ENCODE measurements at regions not wholly inside any gene's neighbourhood (a gene's known extent, or its start where the extent isn't known, plus 50 kb on each side); places are given as distances from the start of the nearest gene placed in this dataset.

DNA sequence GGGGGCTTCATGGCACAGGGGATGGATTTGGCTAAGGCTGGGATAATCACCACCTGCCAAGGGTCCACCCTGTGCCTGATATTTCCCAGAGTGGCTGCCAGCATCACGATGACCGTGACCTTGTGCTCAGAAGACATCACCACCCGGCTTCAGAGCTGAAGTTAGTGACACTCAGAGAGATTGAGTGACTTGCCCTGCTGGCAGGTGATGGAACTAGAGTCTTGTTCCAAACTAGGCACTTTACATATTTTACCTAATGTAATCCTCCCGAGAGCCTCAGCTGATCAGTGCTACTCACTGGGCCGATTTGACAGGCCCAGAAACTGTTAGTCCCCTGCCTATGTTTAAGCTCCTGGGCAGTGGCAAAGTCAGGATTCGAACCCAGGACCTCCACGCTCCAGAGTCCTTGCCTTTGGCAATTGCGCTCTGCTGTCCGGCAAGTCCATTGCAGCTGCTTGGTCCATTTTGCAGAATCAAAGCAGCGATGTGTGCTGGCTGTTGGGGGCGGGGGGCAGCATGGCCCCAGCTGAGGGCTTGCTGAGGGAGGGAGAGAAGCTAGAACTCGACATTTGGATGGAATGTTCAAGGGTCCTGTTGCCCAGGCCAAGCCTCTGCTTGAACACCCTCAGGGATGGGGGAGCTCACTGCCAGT is 74.8 kb upstream of the GATA2 start:
- H3K4me3 ChIP-seq = no peak overlapping the region
- Mint-ChIP-seq H3K27ac (peak overlapping the region; percentile 85), H3K9me3 (no peaks in the 10 kb centered on the region), H3K4me1 (peaks cover 12% of the 10 kb centered on the region), H3K36me3 (ENCODE audit: low read depth) (no peaks in the 10 kb centered on the region), H3K27me3 (ENCODE audit: insufficient read depth, low read depth, poor library complexity) (peaks cover 7% of the 10 kb centered on the region), H3K4me3 (no peak overlapping the region)
- no peaks in the 10 kb centered on the region for H4K20me1 ChIP-seq (replicated peaks; ENCODE audit: insufficient read depth)
- TF ChIP-seq CREB1 (CRISPR knock-in tag; IDR thresholded peaks at IDR 0.05; ENCODE audit: low read depth) (no peak), EZH2phosphoT487 (IDR thresholded peaks at IDR 0.05; ENCODE audit: unreplicated experiment) (no peak), POLR2AphosphoS5 (IDR thresholded peaks at IDR 0.05; ENCODE audit: low read depth) (no peak), NANOG (IDR thresholded peaks at IDR 0.05; ENCODE audit: borderline replicate concordance) (no peak), EZH2 (IDR thresholded peaks at IDR 0.05; ENCODE audit: low read depth, unreplicated experiment) (no peak)
- TF ChIP-seq, protein P1, sequence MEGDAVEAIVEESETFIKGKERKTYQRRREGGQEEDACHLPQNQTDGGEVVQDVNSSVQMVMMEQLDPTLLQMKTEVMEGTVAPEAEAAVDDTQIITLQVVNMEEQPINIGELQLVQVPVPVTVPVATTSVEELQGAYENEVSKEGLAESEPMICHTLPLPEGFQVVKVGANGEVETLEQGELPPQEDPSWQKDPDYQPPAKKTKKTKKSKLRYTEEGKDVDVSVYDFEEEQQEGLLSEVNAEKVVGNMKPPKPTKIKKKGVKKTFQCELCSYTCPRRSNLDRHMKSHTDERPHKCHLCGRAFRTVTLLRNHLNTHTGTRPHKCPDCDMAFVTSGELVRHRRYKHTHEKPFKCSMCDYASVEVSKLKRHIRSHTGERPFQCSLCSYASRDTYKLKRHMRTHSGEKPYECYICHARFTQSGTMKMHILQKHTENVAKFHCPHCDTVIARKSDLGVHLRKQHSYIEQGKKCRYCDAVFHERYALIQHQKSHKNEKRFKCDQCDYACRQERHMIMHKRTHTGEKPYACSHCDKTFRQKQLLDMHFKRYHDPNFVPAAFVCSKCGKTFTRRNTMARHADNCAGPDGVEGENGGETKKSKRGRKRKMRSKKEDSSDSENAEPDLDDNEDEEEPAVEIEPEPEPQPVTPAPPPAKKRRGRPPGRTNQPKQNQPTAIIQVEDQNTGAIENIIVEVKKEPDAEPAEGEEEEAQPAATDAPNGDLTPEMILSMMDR (conservative IDR thresholded peaks at IDR 0.05; ENCODE audit: low read depth in 2 of 2) = peak in 1 of 2 experiments; percentile 32; a peak in 2 of 4 replicates
- peak overlapping the region; percentile 42; the same call in 1 of the 2 replicates for H3K27ac ChIP-seq (ENCODE audit: low read depth)
- H3K4me1 ChIP-seq (ENCODE audit: insufficient read depth) = peaks cover 21% of the 10 kb centered on the region; the same call in 1 of the 2 replicates
- peak; percentile 56 for DNase-seq (ENCODE audit: low spot score)
- ATAC-seq = peak; percentile 30
- no peaks in the 10 kb centered on the region for H3K36me3 ChIP-seq (ENCODE audit: insufficient read depth)
- no peaks in the 10 kb centered on the region for H3K9me2 ChIP-seq (ENCODE audit: insufficient read depth)
- no peaks in the 10 kb centered on the region for H3K27me3 ChIP-seq (ENCODE audit: insufficient read depth)
- no peak overlapping the region; the same call in 1 of the 2 replicates for H2AFZ ChIP-seq
- no peaks in the 10 kb centered on the region for H3K79me2 ChIP-seq (replicated peaks; ENCODE audit: insufficient read depth)
- H3F3A ChIP-seq (replicated peaks; ENCODE audit: low read depth) = peaks cover 4% of the 10 kb centered on the region; the same call in 1 of the 2 replicates
- peak overlapping the region; percentile 24 for H3K4me2 ChIP-seq

GRCh38 chr3:128567141-128567540 is 74.1 kb upstream of the GATA2 start:
- Histone ChIP-seq H3K27ac (ENCODE audit: low read depth) (no peak overlapping the region), H3K4me3 (no peak overlapping the region), H3F3A (replicated peaks; ENCODE audit: low read depth) (peaks cover 4% of the 10 kb centered on the region; the same call in 1 of the 2 replicates), H3K4me2 (no peak overlapping the region), H3K36me3 (ENCODE audit: insufficient read depth) (no peaks in the 10 kb centered on the region), H2AFZ (peak overlapping the region; percentile 67; the same call in 1 of the 2 replicates), H3K9me2 (ENCODE audit: insufficient read depth) (no peaks in the 10 kb centered on the region), H3K27me3 (ENCODE audit: insufficient read depth) (no peaks in the 10 kb centered on the region), H3K79me2 (replicated peaks; ENCODE audit: insufficient read depth) (no peaks in the 10 kb centered on the region), H3K4me1 (ENCODE audit: insufficient read depth) (peaks cover 21% of the 10 kb centered on the region; the same call in 1 of the 2 replicates), H4K20me1 (replicated peaks; ENCODE audit: insufficient read depth) (no peaks in the 10 kb centered on the region)
- H3K4me1 Mint-ChIP-seq = peaks cover 12% of the 10 kb centered on the region
- DNase-seq (ENCODE audit: low spot score) = no peak
- H3K36me3 Mint-ChIP-seq (ENCODE audit: low read depth) = no peaks in the 10 kb centered on the region
- no peaks in the 10 kb centered on the region for H3K9me3 Mint-ChIP-seq
- peaks cover 7% of the 10 kb centered on the region for H3K27me3 Mint-ChIP-seq (ENCODE audit: insufficient read depth, low read depth, poor library complexity)
- H3K27ac Mint-ChIP-seq = no peak overlapping the region
- H3K4me3 Mint-ChIP-seq = no peak overlapping the region
- no peak for ATAC-seq
- TF ChIP-seq, protein P1 (conservative IDR thresholded peaks at IDR 0.05; ENCODE audit: low read depth in 2 of 2) = no peak
- no peak for TF ChIP-seq STAT1 (IDR thresholded peaks at IDR 0.05; ENCODE audit: unreplicated experiment)
- no peak for TF ChIP-seq ZNF331 (CRISPR knock-in tag; IDR thresholded peaks at IDR 0.05; ENCODE audit: low read depth)
- no peak for TF ChIP-seq ETS1 (IDR thresholded peaks at IDR 0.05)
- TF ChIP-seq EZH2phosphoT487 (IDR thresholded peaks at IDR 0.05; ENCODE audit: unreplicated experiment) = no peak
- no peak for TF ChIP-seq CREB1 (CRISPR knock-in tag; IDR thresholded peaks at IDR 0.05; ENCODE audit: low read depth)
- TF ChIP-seq EZH2 (IDR thresholded peaks at IDR 0.05; ENCODE audit: low read depth, unreplicated experiment) = no peak
- no peak for TF ChIP-seq JUNB (IDR thresholded peaks at IDR 0.05; ENCODE audit: unreplicated experiment)

Measured in GM23338 (cell line).